NB4 (cell line): ENCODE measurements at regions not wholly inside any gene's neighbourhood (a gene's known extent, or its start where the extent isn't known, plus 50 kb on each side); places are given as distances from the start of the nearest gene placed in this dataset.

ENCODE experiments used
- POLR2A ChIP-seq: IDR thresholded peaks from 2 replicates; pipeline ENCODE4 v1.6.1; 2011; ENCODE audit warnings: mild to moderate bottlenecking; ENCODE audit not compliant: insufficient read length; ENCODE audit errors: extremely low read depth
- TF ChIP-seq, protein P1 (sequence below): IDR thresholded peaks from 2 replicates; pipeline ENCODE4 v1.6.1; 2011; ENCODE audit warnings: low read depth, low read length
- TF ChIP-seq, protein P2 (sequence below): IDR thresholded peaks from one replicate; pipeline ENCODE4 v1.5.1; 2012; ENCODE audit warnings: low read depth, low read length

DNA sequence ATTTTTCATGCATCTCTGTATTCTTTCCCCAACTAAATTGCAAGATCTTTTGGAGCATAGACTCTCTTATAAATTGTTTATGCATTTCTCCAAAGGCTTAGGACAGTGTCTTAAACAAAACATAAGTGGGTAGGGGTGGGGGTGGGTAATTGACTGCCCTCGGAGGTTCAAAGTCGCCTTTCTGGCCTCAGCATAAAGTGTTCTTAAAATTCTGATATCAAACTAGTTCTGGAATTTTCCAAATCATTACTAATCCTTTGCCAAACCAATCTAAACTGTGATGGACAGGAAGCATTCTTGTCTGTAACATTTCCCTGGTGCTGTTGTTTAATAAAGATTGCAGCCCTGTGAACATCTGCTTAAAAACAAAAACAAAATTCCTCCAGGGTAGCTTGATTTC, 61.8 kb upstream of the FAT3 start:
- TF ChIP-seq, protein P1, sequence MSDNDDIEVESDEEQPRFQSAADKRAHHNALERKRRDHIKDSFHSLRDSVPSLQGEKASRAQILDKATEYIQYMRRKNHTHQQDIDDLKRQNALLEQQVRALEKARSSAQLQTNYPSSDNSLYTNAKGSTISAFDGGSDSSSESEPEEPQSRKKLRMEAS = no peak
- TF ChIP-seq, protein P2, sequence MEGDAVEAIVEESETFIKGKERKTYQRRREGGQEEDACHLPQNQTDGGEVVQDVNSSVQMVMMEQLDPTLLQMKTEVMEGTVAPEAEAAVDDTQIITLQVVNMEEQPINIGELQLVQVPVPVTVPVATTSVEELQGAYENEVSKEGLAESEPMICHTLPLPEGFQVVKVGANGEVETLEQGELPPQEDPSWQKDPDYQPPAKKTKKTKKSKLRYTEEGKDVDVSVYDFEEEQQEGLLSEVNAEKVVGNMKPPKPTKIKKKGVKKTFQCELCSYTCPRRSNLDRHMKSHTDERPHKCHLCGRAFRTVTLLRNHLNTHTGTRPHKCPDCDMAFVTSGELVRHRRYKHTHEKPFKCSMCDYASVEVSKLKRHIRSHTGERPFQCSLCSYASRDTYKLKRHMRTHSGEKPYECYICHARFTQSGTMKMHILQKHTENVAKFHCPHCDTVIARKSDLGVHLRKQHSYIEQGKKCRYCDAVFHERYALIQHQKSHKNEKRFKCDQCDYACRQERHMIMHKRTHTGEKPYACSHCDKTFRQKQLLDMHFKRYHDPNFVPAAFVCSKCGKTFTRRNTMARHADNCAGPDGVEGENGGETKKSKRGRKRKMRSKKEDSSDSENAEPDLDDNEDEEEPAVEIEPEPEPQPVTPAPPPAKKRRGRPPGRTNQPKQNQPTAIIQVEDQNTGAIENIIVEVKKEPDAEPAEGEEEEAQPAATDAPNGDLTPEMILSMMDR = no peak
- no peak for TF ChIP-seq POLR2A
